ENCODE measurements at regions not wholly inside any gene's neighbourhood (a gene's known extent, or its start where the extent isn't known, plus 50 kb on each side); places are given as distances from the start of the nearest gene placed in this dataset.
"Not testable (repeated sequence)": the region's sequence is repeated elsewhere in the genome, so short reads cannot be mapped to it uniquely, and the experiment has no call there.

DNA sequence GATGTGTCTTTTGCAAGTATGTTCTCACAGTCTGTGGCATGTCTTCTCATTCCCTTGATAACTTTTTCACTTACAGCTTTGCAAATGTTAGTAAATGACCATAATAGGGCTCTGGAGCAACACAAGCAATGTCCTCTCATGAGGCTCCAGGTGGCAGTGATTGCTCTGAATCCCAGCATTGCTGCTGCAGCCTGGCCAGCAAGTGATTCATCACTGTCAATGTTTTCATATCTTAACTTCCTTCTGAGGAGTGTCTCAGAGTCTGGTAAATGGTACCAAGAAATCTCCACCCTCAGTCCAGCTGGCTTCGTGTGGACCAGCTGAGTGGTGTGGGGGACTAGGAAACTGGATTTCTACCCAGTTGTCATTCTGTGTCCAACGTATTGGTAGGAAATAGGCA is 139.6 kb downstream of the MYLK4 start:
- DNase-seq = no peak

DNA sequence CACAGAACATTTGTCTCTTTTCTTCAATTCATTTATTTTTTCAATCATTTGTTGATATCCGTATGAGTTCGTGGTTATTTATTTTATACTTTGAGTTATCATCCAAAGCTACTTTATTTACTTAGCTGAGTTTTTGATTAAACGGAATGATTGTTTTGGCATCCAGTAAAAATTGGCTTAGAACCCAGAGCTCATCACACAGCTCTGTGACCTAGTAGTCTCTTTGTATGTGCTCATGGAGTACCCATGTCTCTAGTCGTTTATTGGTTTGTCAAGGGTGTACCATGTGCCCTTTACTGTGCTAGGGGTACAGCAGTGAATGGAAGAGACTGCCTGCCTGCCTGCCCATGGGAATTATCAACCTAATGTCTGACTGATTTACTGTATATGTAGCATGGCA is 142.2 kb downstream of the MYLK4 start:
- DNase-seq = no peak

DNA sequence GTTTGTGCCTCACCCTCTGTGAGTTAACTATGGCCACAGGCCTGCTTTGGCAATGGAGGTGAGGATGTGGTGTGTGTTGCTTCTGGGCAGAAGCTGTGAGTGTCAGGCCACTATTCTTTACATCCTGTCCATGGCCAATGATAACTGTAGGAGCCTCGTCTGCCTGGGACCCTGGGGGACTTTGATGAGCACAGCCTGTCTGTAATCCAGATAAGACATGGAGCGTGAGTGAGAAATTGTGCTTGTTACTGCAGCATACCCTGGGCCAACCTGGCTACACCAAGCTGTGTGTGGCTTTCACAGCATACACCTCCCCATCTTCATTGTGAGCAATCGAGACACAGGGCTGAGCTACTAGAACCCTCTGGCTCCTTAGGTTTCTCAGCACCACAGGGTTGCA is 150.4 kb downstream of the MYLK4 start:
- DNase-seq = no peak

DNA sequence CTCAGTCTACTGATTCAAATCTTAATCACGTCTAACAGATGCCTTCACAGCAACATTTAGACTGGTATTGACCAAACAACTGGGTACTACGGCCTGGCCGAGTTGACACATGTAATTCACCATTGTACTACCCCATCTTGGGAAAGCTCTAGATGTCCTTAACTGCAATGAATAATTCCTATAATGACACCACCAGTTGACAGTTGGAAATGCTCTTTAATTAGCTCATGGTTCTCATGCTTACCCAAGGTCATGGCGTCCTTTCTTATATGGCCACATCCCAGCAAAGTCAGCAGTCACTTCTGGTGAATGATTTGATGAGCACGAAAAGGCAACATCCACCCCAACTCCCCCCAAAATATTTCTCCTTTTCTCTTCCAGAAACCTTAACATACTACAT is 150.9 kb downstream of the MYLK4 start:
- no peak for DNase-seq

DNA sequence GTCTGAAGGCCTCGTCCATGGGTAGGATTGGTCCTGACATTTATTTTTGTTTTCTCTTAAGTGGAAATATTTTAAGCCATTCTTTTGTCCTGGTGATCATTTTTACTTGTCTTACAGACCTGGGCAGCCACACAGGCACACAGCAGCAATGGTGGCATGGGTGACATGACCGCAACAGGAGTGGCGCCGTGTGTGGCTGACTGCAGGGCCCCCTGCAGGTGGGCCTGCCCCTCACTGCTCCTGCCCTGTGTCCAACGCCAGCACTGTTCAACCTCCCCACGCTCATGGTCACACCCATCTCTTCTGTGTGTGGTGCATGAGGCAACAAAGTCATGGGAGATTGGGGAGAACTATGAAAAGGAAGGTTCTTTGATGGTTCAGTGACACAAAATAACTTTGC is 151.9 kb downstream of the MYLK4 start:
- no peak for DNase-seq

DNA sequence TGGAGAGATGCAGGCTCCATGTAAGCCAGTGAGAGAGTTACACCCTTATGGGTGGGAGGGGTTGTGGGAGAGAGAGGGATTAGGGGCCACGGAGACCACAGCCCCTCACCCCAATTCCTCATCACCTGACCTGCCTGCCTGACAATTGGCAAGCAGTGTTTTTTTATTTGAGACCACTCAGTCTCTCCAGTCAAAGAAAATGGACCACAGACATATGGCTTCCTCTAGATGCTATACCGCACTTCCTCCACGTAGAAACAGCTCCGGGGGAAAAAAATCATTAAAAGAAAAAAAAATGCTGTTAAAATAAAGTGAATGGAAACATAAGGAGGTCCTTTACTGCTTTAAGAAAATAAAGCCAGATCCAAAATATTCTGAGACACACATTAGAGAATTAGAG is 152.7 kb downstream of the MYLK4 start:
- DNase-seq = no peak

DNA sequence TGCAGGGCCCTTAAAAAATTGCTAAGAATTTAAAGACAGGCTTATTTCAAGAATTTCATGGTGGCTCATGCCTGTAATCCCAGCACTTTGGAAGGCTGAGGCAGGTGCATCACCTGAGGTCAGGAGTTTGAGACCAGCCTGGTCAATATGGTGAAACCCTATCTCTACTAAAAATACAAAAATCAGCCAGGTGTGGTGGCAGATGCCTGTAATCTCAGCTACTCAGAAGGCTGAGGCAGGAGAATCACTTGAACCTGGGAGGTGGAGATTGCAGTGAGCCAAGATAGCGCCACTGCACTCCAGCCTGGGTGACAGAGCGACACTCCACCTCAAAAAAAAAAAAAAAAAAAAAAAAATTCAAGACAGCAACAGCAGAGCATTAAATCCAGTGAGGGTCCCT is 153.3 kb downstream of the MYLK4 start:
- not testable (repeated sequence) for DNase-seq

DNA sequence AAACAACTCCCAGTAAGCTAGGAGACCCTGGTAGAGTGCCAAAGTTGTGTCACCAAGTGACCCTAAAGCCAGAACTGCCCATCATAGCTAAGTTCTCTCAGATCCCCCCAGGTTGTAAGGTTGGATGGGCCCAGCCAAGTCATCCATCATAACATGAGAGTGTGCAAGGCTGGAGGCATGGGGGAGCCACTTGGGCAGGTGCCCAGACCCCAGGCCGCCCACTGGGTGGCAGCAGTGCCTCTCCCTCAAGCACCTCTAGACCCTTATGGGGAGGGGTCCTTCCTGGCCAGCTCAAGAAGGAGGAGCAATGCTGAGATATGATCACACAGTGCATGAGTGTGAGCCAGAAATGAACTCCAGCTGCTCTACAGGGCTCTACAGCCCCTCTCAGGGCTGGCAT is 154.5 kb downstream of the MYLK4 start:
- no peak for DNase-seq

DNA sequence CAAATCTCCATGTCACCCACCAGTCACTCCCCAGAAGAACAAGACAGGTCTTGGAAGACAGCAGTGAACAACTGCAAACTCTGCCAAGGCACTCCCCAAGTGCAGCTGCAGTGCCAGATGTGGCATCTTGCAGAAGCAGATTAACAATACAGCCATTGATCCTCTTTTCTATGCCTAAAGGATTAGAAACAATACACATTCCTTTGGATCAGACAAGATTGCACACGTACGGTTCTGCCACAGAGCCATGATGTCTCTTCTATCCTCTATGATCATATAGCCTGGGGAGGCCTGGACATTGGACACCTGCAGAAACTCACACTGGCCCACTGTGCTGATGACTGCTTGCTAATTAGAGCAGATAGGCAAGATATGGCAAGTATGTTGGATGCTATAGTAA is 155.9 kb downstream of the MYLK4 start:
- no peak for DNase-seq

DNA sequence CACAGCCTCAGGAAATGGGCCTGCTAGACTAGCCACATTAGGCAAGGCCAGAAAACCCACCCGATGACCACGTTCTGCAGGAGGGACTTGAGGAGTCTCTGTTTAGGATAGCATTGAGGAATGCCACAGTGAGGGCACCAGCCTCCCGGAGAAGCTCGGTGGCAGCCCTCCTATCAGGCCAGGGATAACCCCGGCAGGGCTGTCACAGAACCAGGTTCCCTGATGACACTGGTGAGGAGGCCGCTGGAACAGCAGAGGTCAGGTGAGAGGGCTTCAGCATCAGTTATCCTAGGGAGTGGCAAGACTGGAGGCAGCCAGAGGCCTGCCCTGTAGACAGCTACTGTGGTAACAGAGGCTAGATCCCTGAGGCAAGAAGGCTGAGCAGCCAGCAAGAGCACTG is 157.6 kb downstream of the MYLK4 start:
- DNase-seq = no peak

DNA sequence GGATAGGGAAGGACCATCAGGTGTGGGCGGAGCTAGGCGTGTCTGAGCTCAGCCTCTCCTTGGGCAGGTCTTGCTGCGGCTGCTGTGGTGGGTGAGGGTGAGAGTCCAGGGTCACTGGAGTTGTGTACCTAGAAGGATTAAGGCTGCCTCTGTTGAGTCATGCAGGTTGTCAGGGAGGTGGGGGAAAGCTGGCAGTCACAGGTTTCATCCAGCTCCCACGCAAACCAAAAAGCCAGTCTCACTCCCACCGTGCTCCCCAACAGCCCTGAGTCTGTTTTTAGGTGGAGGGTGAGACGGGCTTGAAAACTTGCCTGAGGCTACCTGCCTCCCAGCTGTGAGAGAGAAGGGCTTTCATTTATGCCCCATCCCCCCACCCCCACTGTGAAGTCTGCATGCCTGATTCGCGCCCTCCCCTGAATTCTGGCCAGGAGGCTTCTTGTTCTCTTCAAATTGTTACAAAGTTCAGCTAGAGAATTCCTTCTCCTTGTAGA is 161.5 kb downstream of the MYLK4 start:
- DNase-seq = no peak

DNA sequence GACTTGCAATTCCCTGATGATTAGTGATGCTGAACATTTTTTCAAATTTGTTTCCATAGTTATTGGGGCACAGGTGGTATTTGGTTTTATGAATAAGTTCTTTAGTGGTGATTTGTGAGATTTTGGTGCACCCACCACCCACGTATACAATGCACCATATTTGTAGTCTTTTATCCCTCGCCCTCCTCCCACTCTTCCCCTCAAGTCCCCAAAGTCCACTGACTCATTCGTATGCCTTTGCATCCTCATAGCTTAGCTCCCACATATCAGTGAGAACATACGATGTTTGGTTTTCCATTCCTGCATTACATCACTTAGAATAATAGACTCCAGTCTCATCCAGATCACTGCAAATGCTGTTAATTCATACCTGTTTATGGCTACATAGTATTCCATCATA is 167.3 kb downstream of the MYLK4 start:
- no peak for DNase-seq

DNA sequence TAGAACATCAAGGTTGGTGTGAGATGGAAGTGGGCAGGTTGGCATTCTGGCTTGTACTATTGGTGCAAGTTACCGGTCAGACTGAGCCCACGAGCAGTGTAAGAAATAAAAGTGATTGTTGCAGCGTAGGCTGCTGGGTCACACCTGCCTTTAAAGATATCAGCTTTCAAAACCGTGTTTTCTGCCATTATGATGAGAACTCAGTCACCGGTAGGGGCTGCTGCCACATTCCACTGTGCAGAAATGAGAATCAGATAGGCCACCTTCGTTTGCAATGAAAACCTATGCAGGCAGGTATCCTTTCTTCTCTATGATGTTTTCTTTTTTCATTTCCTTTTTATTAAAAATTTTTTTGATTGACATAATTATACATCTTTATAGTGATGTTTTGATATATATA is 168.5 kb downstream of the MYLK4 start:
- DNase-seq = no peak

DNA sequence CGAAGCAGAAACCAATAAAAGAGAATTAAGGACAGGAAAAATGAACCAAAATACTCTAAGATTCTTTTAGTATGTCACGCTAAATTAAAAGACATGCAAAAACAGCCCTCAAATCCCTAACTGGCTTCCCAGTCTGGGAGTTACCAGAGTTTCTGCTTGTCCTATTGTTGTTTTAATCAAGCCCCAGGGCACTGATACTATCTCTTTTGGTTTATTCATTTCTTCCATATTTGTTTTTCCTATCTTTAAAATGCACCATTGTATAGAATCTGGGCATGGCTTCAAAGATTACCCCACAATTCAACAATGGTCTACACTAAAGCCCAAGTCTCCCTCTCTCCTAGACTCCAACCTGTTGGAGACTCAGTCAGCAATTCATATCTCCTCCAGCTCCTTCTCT is 169.1 kb downstream of the MYLK4 start:
- no peak for DNase-seq

DNA sequence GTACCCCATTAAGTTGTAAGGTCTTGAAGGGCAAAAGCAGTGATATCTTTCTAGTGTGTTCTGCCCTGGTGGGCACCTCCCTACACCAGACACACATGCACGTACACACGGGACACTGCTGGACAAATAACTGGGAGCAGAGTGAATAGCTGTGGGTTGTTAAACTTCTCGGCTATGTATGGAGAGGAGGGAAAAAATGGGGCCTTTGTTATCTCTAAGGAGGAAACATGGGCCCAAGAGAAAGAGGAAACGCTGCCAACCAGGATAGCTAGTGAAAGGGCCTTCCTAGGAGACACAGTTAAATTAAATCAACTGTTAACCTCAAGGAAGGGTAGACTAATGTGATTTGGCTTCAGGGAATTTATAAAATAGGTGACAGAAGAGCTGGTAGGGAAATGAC is 169.7 kb downstream of the MYLK4 start:
- no peak for DNase-seq

DNA sequence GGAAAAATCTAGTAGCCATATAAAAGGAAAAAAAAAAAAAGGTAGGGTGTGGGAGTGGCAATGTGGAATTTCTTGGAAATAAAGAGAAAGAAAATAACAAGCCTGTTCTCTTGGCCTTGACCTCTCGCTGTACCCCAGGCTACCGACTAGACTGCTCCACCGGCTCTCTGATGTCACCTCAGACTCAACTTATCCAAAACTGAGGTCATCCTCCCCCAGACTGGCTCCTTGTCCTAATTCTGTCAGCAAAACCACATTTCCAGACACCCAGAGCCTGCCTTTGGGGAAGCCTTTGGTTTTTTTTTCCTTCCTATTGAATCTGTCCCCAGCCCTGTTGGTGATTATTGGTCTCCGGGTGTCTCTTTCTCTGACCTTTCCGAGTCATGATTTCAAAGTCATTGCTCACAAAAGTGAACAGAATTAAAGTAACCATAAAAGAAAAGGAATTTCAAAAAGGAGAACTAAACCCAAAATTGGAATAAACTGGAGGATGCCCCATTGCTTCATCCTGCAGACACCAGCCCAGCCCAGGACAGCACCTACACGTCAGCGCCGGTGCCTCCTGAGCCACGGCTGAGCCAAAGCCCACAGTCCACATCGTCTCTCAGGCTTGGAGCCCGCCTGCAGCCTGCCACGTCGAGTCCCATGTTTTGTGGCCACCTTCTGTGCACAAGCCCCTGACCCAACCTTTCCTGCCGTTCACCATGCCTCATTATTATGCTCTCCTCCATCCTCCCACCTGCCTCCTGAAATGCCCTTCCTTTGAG is 170.7 kb downstream of the MYLK4 start:
- no peak for DNase-seq

DNA sequence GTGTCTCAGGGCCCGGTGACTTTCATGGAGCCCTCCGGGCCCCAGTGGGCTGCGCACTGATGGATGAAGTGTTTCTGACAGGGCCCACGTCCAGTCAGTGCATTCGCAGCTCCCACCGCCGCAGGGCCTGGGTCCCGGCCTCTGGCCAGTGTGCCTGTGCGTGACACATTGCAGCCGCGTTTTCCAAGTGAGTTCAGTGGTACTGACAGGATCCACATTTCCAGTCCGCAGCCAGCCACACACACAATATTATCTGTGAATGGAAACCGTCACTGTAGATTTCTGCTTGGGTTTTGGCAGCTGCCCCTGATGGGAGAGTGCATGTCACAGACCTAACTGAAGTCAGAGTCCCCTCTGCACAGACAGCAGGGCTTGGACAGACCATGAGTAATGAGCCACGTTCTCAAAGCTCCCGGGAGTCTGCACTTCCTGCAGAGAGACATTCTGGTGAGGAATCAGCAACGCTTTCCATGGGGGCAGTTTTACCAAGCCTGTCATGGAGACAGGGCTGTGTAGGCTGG is 171.4 kb downstream of the MYLK4 start:
- DNase-seq = no peak

DNA sequence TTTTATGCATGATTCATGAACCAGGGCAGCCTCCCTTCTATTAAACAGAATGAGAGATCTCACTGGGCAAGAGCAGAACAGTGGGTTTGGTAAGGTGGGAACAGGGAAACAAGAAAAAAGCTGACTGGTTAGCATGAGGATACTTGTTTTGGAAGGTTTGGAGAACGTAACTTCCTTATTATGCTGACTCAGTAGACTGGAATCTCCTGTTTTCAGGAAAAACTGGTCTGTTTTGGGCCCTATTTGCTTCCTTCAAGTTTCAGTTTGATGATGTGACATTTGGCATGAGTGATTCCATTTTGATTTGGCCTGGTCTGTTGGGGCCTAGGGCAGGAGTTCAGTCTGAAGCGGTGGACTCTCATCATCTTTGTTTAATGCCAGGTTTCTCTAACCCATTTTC is 172.0 kb downstream of the MYLK4 start:
- DNase-seq = no peak

DNA sequence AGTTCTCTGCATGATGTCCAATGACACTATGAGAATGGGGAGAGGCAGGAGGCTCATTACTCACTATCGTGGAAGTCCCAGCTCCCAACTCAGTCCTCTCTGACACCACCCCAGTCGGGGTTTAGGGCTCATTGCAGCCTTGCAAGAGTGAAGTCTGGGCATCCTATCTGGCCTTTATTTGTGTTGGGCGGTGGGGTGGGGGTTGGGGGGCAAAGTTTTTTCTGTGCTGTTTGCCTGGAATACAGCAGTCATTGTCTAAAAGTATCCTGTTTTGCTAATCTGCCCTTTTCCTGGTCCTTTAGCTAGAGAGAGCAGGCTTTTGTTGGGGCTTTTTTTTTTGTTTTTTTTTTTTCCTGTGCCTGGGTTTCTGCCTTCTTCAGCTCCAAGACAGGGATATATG is 174.2 kb downstream of the MYLK4 start:
- no peak for DNase-seq

DNA sequence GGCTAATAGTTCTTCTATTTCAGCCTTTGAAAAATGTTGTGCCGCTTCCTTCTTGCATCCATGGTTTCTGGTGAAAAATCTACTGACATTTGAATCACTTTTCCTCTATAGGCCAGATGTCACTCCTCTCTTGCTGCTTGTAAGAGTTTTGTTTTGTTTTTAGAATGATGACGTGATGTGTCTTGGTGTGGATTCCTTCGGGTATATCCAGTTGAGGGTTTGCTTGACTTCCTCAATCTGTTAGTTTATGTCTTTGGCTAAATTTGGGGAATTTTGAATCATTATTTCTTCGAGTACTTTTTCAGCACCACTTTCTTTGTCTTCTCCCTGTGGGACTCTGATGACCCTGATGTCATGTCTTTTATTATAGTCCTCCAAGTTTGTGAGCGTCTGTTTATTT is 175.5 kb downstream of the MYLK4 start:
- no peak for DNase-seq

DNA sequence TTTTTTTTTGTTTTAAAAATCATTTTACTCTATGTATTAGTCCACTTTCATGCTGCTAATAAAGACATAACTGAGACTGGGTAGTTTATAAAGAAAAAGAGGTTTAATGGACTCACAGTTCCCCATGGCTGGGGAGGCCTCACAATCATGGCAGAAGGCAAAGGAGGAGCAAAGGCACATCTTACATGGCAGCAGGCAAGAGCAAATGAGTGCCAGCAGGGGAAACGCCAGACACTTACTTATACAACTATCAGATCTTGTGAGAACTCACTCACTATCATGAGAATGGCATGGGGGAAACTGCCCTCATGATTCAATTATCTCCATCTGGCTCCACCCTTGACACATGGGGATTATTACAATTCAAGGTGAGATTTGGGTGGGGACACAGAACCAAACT is 181.3 kb downstream of the MYLK4 start:
- DNase-seq = not testable (repeated sequence)

DNA sequence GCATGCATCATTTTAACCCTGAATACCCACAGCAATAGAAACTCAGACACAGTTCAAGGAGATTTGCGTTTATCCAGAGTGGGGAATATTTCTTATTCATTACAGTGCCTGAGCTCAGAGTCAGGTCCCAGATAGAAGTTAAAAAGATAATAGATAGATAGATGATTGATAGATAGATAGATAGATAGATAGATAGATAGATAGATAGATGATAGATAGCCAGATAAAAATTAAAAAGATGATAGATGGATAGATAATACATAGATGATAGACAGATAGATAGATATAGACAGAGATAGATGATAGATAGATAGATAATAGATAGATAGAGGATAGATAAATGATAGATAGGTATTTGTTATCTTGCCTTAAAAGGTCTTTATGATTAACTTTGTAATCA is 184.7 kb downstream of the MYLK4 start:
- no peak for DNase-seq

DNA sequence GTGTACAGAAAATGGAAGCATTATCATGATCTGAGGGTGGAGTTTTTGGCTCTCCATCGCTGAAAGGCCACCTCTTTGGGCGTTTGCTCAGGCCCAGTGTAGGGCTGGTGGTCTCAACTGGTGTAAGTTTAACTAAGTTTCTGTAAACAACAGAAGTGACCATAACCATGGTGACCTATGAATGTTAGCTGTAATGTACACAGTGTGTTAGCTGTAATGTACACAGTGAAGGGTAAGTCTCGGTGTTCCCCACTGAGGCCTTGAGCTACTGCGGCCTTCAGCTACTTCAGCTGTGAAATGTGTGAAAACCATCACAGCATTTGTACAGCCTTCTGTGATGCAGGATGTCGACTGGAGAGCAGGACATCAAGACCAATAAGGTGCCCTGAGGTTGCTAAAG is 185.2 kb downstream of the MYLK4 start:
- no peak for DNase-seq

DNA sequence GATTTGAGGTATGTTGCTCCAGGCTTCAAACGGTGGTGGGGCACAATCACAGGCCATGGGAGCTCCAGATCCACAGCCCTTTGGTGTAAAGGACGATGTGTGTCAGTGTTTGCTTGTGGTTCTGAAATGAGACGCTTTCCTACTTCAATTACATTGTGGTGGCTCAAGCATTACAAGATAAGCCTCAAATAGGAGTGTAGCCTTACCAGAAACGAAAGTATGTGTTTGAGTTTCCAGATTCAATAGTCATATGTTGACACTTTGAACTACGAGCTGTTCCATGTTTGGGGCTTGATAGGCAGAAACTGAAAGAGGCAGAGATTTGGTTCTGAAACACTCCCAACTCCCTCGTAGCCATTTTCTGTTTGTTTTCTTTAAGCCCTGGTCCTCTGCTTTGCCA is 187.1 kb downstream of the MYLK4 start:
- DNase-seq = peak; percentile 27
